Calu3 (cell line): ENCODE measurements at regions not wholly inside any gene's neighbourhood (a gene's known extent, or its start where the extent isn't known, plus 50 kb on each side); places are given as distances from the start of the nearest gene placed in this dataset.
"Not testable (repeated sequence)": the region's sequence is repeated elsewhere in the genome, so short reads cannot be mapped to it uniquely, and the experiment has no call there.

Experiments used
- BruUV-seq: library from RNA; stranded (reverse); fragments of 400-500 nt; replicated peaks from 2 replicates; lab custom pipeline; 2021; lab: Mats Ljungman, UMichigan
- CTCF ChIA-PET: fragments of 300-600 bp; sonication (Branson Sonifier 250); formaldehyde crosslinking; loops from one replicate; lab custom pipeline; 2022; ENCODE audit warnings: antibody characterized with exemption; lab: Charles Lee
- DNase-seq: peaks from one replicate; pipeline ENCODE4 v3.0.0; 2022
- H3K27ac Mint-ChIP-seq: one replicate; pipeline ENCODE4 v1.8.0; 2022; ENCODE audit warnings: mixed read lengths; ENCODE audit not compliant: unreplicated experiment
- H3K27me3 Mint-ChIP-seq: one replicate; pipeline ENCODE4 v1.8.0; 2022; ENCODE audit warnings: mixed read lengths; ENCODE audit not compliant: unreplicated experiment
- H3K36me3 Mint-ChIP-seq: one replicate; pipeline ENCODE4 v1.8.0; 2022; ENCODE audit warnings: mild to moderate bottlenecking, moderate library complexity, mixed read lengths; ENCODE audit not compliant: insufficient read depth, unreplicated experiment
- H3K4me1 Mint-ChIP-seq: one replicate; pipeline ENCODE4 v1.8.0; 2022; ENCODE audit warnings: mild to moderate bottlenecking, low read depth, mixed read lengths; ENCODE audit not compliant: unreplicated experiment
- H3K4me3 Mint-ChIP-seq: one replicate; pipeline ENCODE4 v1.8.0; 2022; ENCODE audit warnings: mild to moderate bottlenecking, low read depth, moderate library complexity, mixed read lengths; ENCODE audit not compliant: unreplicated experiment
- H3K9me3 Mint-ChIP-seq: one replicate; pipeline ENCODE4 v1.8.0; 2022; ENCODE audit warnings: low read depth, mixed read lengths; ENCODE audit not compliant: unreplicated experiment
- CTCF ChIP-seq: fragments of 200-600 bp; IDR thresholded peaks from one replicate; pipeline ENCODE4 v1.8.0; 2022; ENCODE audit warnings: antibody characterized with exemption; ENCODE audit not compliant: unreplicated experiment
- intact Hi-C: fragments of 100-400 bp; cut with micrococcal nuclease; formaldehyde crosslinking; loops from one replicate; pipeline ENCODE4 v1.10.0; 2022; ENCODE audit not compliant: unreplicated experiment

- CTCF ChIA-PET = no interaction called here
- no peak overlapping the region for H3K27ac Mint-ChIP-seq
- no peaks in the 10 kb centered on the region for H3K27me3 Mint-ChIP-seq
- no peaks in the 10 kb centered on the region for H3K36me3 Mint-ChIP-seq
- no peak overlapping the region for H3K4me3 Mint-ChIP-seq
- intact Hi-C loops = no loop called here
- DNase-seq = no peak
- H3K4me1 Mint-ChIP-seq = no peaks in the 10 kb centered on the region
- TF ChIP-seq CTCF = no peak
- no peaks in the 10 kb centered on the region for H3K9me3 Mint-ChIP-seq
- no TSS peak for BruUV-seq
Measured at GRCh38 chr14:89730687-89731086, 223.8 kb downstream of the EFCAB11 start.

- no peaks in the 10 kb centered on the region for H3K27me3 Mint-ChIP-seq
- no peak overlapping the region for H3K4me3 Mint-ChIP-seq
- no peaks in the 10 kb centered on the region for H3K4me1 Mint-ChIP-seq
- CTCF ChIA-PET = no interaction called here
- no peaks in the 10 kb centered on the region for H3K36me3 Mint-ChIP-seq
- no peak for TF ChIP-seq CTCF
- intact Hi-C loops = no loop called here
- BruUV-seq = no TSS peak
- no peaks in the 10 kb centered on the region for H3K9me3 Mint-ChIP-seq
- DNase-seq = no peak
- H3K27ac Mint-ChIP-seq = no peak overlapping the region
Measured at GRCh38 chr14:89728964-89729363, 225.6 kb downstream of the EFCAB11 start.

GRCh38 chr14:89726226-89726625, 228.3 kb downstream of the EFCAB11 start:
- BruUV-seq, H3K36me3 Mint-ChIP-seq, H3K4me1 Mint-ChIP-seq, H3K27me3 Mint-ChIP-seq, DNase-seq, CTCF ChIA-PET, H3K9me3 Mint-ChIP-seq, H3K27ac Mint-ChIP-seq, H3K4me3 Mint-ChIP-seq, intact Hi-C loops: not testable (repeated sequence)

GRCh38 chr14:89724628-89724960, 229.9 kb downstream of the EFCAB11 start:
- intact Hi-C loops = no loop called here
- CTCF ChIA-PET = no interaction called here
- no peaks in the 10 kb centered on the region for H3K9me3 Mint-ChIP-seq
- no TSS peak for BruUV-seq
- H3K36me3 Mint-ChIP-seq = no peaks in the 10 kb centered on the region
- no peak overlapping the region for H3K27ac Mint-ChIP-seq
- no peak for TF ChIP-seq CTCF
- DNase-seq = no peak
- no peak overlapping the region for H3K4me3 Mint-ChIP-seq
- H3K4me1 Mint-ChIP-seq = no peaks in the 10 kb centered on the region
- no peaks in the 10 kb centered on the region for H3K27me3 Mint-ChIP-seq

- CTCF ChIA-PET = no interaction called here
- no peak overlapping the region for H3K27ac Mint-ChIP-seq
- intact Hi-C loops = no loop called here
- no peaks in the 10 kb centered on the region for H3K9me3 Mint-ChIP-seq
- H3K36me3 Mint-ChIP-seq = no peaks in the 10 kb centered on the region
- no peak for TF ChIP-seq CTCF
- H3K4me1 Mint-ChIP-seq = no peaks in the 10 kb centered on the region
- BruUV-seq = no TSS peak
- no peak overlapping the region for H3K4me3 Mint-ChIP-seq
- DNase-seq = no peak
- no peaks in the 10 kb centered on the region for H3K27me3 Mint-ChIP-seq
Measured at GRCh38 chr14:89723930-89724627, 230.5 kb downstream of the EFCAB11 start.
